ENCODE measurements at regions not wholly inside any gene's neighbourhood (a gene's known extent, or its start where the extent isn't known, plus 50 kb on each side); places are given as distances from the start of the nearest gene placed in this dataset.
"Not testable (repeated sequence)": the region's sequence is repeated elsewhere in the genome, so short reads cannot be mapped to it uniquely, and the experiment has no call there.

DNA sequence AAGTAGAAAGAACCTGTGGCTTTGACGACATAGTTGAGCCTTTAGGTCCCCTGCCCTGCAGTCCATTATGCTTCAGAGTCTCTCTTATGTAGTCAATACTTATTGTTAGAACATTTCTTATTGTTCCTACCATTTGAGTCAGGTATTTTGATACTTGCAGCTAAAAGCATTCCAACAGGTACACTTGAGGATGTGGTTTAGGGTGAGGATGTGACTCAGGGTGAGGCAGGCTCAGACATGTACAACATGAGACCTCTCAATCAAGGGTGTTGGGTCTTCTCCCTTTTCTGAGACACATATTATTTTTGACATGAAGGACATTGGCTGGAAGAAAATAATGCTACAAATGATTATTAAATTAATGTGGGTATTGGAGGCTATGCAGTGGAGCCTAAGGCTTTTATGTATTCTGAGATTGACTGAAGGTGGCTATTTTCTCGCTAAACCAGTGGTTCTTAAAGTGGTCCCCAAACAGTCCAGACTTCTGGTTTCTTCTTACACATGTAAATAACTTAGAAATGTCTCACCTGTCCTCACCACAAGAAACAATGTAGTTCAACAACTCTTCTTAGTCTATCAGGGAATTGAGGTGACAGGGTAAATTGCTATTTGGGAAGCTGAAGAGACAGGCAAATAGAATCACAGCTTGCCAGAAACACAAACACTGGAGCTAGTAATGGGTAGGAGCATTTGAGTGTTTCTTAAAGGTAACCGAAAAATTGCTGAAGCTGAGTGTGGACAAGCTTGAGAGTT lies 135.5 kb upstream of the ZPLD1 start:
- no peak for DNase-seq

DNA sequence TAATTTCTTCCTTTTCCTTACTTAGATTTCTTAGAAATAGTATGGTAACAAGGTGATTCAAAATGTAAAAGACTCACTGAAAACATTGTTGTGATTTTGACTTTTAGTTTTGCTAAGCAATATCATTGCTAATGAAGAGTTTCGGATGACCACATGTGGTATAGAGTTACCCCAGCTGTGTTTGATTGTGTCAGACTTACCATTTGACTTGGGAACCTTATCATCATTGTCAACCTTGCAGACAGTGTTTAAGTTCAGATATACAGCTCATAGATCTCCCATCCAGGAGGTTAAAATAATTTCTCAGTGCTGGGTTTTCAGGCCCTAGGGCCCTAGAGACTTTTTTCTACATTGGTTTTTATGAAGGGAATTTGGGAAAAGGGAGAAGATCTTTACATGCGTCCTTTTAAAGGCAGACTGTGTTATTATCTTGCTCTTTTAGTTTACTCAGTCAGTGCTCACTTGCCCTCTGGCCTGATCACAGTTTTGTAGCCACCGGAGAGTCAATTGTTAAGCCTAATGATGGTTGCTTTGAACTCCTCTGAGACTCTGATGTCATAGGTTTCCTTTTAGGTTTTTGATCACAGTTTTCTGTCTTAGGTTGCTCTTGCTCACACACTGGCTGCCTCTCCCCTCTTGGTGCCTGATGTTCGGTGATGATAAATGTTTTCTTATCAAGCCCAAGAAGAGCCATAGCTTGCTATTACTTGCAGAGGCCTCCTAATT lies 133.5 kb upstream of the ZPLD1 start:
- DNase-seq: no peak

DNA sequence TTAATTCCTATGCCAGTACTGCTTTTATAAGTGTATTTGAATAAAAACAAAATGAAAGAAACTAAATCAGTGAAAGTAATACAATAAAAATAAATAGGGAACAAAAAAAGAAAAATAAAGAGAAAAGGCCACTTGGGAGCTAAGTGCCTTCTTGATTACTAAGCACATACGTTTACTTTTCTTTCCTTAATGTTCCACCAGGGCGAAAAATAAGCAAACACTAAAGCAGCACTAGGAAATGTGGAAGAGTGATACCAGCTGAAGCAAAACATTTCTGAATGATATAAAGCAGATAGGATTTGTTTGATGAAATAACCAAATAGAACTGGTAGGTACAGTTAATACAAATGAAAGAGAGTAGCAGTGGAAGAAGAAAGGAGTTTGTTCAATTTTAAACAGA lies 132.8 kb upstream of the ZPLD1 start:
- DNase-seq: no peak

DNA sequence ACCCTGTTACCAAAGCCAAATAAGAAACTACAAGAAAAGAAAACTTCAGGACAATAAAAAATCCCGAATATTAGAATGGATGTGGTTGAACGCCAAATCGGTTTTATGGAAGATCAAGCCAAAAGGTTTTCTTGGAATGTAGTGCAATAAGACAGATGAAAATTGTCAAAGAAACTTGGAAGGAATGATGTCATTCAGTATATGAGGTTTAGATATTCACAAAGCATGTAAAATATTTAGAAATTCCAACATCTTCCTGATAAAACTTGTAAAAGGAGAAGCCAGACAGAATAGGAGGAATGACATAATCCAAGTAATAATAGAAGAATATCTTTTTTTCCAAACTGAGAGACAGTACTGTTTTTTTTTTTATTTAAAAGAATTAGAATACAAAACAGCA lies 130.3 kb upstream of the ZPLD1 start:
- DNase-seq: no peak

DNA sequence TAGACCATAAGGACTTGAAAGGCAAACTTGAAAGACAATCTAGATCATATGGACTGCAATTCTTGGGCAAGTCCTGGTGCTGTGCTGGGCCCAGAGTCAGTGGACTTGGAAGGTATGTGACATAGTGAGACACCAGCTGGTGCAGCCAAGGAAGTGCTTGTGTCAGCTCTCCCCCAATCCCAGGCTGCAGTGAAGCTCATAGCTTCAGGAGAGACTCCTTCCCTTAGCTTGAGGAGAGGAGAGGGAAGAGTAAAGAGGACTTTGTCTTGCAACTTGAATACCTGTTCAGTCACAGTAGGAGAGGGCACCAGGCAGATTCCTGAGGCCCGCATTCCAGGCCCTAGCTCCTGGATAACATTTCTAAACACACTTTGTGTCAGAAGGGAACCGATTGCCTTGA lies 127.4 kb upstream of the ZPLD1 start:
- no peak for DNase-seq

DNA sequence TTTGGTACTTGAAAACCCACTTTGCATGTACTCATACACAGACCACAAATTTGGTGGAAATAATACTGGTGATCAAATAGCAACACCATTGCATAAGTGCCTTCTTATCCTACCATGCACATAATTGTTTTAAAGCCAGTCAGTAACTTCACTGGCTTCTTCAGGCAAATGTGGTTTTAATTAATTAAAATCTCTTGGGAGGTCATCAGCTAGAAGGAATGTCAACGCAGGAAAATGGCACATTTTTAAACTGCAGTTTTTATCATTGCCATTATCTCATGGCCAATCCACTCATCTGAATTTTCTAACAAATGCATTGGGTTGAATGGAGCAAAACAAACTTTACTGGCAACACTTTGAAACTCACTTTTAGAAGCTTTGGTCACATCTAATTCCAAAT lies 105.7 kb upstream of the ZPLD1 start:
- DNase-seq: no peak

DNA sequence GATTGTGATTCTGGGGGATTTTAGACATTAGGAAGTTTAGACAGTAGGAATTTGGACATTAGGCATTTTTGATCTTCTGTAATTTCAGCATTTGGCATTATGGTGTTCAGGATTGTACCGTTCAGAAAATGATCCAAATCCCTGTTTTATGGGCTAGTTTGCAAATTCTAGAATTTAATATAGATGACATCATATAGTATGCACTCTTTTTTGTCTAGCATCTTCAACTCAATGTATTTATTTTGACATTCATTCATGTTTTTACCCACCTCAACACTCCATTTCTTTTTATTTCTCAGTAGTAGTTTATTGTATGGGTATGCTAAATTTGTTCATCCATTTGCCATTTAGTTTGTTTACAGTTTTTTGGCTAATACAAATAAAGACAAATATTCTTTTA lies 105.3 kb upstream of the ZPLD1 start:
- DNase-seq: no peak

DNA sequence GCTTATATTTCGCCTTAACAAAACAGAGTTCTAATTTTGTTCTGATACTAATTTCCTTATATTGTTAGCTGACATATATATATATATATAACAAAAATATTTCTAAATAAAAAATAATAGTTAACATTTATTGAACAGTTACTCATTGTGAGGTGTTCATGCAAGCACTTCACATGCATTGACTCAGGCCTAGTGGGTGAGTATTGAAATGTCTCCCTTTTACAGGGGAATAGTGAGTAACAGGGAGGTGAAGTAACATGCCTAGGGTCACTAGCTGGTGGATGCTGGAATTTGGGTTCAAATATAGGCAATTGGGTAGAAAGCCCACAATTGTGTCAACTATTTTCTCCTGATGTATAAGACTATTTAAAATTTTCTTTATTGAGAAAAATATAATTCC lies 102.6 kb upstream of the ZPLD1 start:
- no peak for DNase-seq

DNA sequence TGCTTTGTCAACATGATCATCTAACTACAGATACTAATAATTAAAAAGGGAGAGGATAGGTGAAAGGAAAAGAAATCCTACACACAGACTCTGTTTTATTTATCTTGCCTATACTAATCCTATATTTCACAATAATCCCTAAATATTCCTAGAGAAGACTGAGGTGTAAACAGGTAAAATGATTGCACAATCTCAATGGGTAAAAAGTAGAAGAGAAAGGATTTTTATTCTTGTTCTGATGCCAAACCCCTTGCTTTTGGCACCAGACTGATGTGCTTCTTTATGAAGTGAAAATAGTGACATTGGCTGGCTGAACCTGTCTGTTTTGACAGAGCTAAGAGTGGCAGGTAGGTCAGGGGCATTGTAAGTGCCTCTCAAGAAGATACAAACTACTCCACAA lies 101.9 kb upstream of the ZPLD1 start:
- DNase-seq: no peak

DNA sequence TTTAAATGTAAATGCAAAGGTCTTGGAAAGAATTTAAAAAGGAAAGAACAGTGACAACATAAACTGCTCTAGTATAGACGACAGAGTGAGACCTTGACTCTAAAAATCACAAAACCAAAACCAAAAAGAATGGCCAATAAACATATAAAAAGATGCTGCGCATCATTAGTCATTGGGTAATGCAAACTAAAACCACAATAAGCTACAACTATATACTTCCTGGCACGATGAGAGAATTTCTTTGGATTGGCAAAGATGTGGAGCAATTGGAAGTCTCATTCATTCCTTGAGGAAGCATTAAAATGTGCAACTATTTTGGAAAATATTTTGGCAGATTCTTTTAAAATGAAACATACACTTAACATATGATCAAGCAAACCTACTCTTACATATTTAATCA lies 98.7 kb upstream of the ZPLD1 start:
- DNase-seq: no peak

DNA sequence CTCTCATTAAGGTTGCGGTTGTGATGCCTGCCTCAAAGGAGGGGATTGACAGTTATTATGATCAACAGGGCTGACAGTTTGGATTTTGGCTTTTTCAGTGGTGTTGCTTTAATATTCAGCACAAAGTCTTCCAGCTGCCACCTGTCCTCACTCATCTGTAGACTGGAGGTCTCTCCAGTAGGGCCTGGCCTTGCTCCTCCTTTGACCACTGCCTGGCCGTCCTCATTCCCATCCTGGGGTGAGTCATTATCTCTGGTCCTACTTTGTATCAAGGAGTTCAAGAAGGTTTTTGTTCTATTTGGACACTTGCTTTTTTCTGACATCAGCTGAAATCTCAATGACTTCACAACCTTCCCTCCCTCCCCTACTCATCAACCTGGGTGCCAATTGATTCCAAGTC lies 95.1 kb upstream of the ZPLD1 start:
- no peak for DNase-seq

DNA sequence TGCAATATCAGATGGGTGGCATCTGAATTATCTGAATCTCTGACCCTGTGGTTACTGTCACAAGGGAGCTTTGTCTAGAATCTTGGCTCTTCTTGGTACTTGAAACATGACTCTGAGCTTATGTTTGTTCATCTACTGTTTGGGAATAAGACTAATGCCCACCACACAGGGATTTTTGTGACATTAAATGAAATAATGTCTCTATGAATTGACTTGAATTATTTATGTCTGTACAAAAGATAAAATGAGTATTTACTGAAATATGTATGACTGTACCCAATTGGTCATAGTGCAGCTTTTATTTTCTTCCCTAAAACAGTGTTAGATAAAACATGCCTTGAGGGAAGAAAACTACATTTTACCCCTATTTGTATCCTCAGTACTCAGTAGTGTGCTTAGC lies 87.9 kb upstream of the ZPLD1 start:
- DNase-seq: no peak

DNA sequence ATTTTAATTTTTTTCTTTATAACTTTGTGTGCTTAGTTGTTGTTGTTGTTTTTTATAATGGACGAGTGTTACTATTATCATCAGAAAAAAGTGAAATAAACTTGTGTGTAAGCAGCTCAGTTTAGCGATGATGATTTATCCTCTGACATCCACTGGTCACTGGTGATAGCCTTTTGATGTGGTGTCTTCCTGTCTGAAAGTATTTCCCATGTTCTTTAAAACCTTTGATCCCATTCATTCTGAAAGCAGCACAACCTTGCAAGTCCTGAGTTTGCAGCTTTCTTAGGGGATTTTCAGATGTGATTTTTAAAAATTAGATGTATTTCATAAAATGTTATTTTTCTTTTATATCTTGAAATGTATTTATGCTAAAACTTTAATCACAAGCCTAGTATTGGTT lies 85.9 kb upstream of the ZPLD1 start:
- no peak for DNase-seq

DNA sequence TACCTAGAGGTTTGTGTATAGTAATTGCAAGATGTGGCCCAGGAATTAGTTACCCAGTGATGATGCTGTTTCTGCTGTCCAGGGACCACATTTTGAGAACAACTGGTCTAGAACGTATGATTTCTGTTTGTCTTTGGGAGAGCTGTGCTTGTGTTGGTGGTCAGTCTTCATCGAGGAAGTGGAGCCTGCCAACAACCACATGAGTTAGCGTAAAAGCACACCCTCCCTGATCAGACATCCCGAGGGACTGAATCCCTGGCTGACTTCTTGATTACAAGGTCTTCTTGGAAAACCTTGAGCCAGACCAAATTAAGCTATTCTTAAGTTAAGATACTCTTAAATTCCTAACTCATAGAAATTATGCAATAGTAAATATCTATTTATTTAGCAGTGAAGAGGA lies 81.7 kb upstream of the ZPLD1 start:
- DNase-seq: no peak

DNA sequence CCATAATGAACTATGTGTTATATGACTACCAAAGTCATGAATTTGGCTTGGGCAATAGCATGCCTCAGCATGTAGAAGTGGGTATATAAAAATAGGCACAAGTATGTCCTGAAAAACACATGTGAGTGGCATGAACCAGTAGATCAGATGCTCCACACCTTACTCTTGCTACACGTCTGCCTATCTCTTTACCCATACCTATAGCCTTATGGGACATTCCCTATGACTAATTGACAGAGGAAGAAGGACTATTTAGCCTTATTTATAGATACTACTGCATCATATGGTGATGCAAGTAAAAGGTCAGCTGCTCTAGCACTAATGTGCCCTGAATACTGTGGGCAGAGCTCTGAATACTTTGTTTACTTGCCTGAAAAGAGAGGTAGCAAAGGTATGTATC lies 81.0 kb upstream of the ZPLD1 start:
- no peak for DNase-seq

DNA sequence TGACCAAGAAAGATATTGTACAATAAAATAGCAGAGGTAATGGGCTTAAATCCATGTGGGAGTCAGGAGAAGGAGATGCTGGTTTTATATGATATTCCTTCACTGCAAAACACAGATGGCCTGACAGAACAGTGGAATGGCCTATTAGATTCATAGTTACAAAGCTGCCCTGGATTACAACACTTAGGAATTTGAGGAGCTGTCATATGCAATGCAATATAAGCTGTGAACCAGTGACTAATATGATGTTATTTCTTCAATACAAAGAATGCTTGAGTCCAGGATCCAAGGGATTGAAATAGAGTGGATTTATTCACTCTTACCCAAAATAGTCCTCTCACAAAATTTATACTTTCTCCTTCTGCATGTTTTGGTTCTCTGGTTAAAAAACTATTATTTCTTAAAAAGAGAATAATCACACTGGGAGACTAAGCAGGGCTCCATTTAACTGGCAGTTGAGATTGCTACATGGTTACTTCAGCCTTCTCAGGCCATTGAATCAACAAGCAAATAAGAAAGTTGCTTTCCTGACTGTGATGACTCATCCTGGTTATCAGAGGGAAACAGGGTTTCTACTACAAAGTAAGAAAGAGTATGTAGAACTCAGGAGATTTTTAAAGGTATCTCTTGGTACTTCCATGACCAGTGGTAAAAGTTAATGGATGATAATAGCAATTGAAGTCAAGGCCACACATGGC lies 79.8 kb upstream of the ZPLD1 start:
- DNase-seq: no peak

DNA sequence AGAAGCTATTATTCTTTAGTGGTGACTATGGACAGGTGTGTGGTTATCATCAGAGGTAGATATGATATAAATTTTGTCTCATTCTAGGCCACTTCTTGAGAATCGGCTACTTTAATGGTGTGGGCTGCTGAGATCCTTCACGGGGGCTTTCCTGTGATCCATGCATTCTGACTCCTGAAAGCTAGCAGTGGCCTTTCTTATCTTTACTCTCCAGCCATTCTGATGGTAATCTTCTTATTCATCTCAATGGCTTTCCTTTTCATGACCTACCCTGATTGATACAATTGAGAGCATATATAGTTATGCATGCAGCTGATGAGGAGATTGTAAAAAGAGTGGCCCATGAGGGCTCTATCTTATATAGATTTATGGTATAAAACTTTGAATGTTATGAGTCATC lies 78.3 kb upstream of the ZPLD1 start:
- no peak for DNase-seq

DNA sequence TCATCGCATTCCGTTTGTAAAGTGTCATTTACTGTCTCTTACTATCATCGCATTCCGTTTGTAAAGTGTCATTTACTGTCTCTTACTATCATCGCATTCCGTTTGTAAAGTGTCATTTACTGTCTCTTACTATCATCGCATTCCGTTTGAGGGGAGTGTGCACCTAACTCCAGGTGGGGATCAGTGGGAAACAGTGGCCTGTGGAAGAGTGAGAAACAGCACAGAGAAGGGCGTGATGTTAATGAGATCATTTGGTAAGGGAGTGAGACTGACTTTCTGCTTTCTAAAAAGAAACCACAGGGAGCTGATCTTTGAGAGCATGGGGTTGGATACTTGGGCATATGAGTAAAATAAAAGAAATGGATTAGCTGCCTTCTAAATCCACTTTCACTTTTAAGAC lies 77.5 kb upstream of the ZPLD1 start:
- DNase-seq: not testable (repeated sequence)

DNA sequence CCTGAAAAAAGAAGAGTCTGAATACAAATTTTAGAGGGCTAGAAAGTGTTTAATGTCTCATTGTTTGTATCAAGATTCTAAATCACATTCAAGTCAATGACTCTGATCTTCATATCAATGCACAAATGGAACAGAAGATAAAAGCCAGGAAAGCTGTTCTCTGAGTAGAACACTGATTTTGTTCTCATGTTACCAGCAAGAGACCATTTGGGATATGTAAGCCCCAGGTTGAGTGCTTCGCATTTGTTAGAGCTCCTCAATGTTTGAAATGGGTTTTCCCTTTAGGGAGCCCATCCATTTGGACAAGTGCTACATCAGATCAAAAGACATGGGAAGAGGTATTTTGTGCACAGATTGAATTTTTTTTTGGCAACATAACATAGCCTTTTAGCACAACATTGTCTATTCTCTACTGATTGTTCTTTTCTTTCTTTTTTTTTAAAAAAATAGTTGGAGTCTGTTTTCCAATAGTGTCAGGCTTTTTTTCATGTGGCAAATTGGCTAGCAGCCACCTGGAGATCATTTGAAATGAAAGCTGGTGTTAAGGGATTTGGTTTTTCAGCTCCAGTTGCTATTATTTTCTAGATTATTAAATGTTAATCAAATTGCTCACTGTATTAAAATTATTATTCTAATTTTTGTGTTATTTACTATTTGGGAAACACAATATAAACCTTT lies 74.5 kb upstream of the ZPLD1 start:
- DNase-seq: no peak

DNA sequence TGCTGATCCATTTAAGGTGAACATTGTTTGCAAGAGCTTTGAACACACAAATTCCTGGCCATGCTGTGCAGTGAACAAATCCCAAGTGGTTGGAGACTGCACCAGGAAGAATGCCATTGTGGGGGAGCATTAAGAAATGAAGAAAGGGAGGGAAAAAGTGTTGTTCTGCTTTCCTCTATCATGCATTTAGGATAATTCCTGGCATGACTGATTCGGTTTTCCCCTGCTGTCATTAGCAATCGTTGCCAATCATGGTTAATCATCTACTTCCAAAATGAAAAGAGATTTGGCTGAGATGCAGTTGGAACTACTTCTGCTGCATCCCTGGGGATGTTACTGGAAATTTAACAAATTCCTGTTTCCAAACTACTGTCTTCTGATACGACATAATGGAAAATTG lies 73.7 kb upstream of the ZPLD1 start:
- no peak for DNase-seq

DNA sequence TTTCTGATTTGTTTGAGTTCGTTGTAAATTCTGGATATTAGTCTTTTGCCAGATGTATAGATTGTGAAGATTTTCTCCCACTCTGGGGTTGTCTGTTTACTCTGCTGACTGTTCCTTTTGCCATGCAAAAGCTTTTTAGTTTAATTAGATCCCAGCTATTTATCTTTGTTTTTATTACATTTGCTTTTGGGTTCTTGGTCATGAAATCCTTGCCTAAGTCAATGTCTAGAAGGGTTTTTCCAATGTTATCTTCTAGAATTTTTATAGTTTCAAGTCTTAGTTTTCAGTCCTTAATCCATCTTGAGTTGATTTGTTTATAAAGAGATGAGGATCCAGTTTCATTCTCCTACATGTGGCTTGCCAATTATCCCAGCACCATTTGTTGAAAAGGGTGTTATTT lies 68.7 kb upstream of the ZPLD1 start:
- DNase-seq: not testable (repeated sequence)
